ENCODE measurements at regions not wholly inside any gene's neighbourhood (a gene's known extent, or its start where the extent isn't known, plus 50 kb on each side); places are given as distances from the start of the nearest gene placed in this dataset.
A peak's percentile ranks its signal among the peaks of the same experiment; 100 is the strongest.

DNA sequence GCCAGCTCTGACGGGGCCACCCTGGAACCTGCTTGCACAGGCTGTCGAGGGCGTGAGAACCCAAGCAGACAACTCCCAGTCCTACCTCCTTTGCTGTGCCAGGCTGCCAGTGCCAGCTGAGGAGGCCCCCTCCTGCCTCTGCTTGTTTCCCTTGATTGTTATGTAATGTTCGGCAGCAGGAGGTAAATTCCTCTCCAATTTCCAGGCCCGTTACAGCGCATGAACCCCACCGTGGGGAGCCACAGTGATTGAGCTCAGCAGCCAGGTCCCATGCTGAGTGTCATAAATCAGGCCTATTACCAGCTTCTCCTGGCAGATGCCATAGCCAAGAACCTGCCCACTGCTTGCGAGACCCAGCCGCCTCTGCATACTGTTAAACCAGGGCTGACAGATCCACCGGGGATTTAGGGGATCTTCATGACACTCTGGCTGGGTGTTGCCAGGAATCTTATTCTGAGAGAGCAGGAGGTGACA, 320.5 kb downstream of the DHX35 start (continued):
- TF ChIP-seq TEAD4 (CRISPR knock-in tag; IDR thresholded peaks at IDR 0.05) (peak; percentile 75; the same call in 1 of the 2 replicates), ZNF219 (CRISPR knock-in tag; IDR thresholded peaks at IDR 0.05; ENCODE audit: borderline replicate concordance) (peak; percentile 78; the same call in 1 of the 2 replicates), GABPB1 (CRISPR knock-in tag; IDR thresholded peaks at IDR 0.05) (no peak)
- TF ChIP-seq, protein P1, sequence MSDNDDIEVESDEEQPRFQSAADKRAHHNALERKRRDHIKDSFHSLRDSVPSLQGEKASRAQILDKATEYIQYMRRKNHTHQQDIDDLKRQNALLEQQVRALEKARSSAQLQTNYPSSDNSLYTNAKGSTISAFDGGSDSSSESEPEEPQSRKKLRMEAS (CRISPR knock-in tag; IDR thresholded peaks at IDR 0.05): 0 out of 2 replicates have a peak, but pooled peaks have one; percentile 15

DNA sequence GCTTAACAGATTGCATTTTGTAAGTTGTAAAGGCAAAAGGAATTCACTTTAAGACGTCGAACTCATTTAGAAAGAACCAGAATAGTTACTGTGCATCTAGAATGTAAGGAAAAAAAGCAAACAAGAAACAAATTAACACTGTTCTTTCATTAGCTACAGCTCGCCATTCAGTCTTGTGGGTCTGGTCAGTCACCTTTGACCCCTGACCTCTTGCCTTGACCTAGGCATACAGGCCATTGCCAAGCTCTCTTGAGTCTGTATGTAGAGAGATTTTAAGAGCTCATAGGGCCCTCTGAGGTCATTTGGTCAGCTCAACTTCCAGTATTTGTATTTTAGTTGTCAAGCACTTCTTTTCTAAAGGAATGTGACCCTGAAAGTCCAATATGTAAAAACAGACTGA, 318.7 kb downstream of the DHX35 start:
- DNase-seq (ENCODE audit: low spot score) (no peak), ATAC-seq (no peak)
- Mint-ChIP-seq H3K27me3 (ENCODE audit: low read depth) (peaks cover 43% of the 10 kb centered on the region), H3K27ac (no peak overlapping the region), H3K36me3 (peaks cover 10% of the 10 kb centered on the region), H3K9me3 (peaks cover 9% of the 10 kb centered on the region), H3K4me3 (no peak overlapping the region), H3K4me1 (peaks cover 55% of the 10 kb centered on the region)
- POLR2A ChIA-PET: no interaction called here
- TF ChIP-seq RORB (CRISPR knock-in tag; IDR thresholded peaks at IDR 0.05): no peak
- TF ChIP-seq, protein P2, sequence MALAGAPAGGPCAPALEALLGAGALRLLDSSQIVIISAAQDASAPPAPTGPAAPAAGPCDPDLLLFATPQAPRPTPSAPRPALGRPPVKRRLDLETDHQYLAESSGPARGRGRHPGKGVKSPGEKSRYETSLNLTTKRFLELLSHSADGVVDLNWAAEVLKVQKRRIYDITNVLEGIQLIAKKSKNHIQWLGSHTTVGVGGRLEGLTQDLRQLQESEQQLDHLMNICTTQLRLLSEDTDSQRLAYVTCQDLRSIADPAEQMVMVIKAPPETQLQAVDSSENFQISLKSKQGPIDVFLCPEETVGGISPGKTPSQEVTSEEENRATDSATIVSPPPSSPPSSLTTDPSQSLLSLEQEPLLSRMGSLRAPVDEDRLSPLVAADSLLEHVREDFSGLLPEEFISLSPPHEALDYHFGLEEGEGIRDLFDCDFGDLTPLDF (CRISPR knock-in tag; IDR thresholded peaks at IDR 0.05): no peak
- no peak for TF ChIP-seq NR3C1 (CRISPR knock-in tag; conservative IDR thresholded peaks at IDR 0.05; ENCODE audit: low read depth)
- TF ChIP-seq, protein P3, sequence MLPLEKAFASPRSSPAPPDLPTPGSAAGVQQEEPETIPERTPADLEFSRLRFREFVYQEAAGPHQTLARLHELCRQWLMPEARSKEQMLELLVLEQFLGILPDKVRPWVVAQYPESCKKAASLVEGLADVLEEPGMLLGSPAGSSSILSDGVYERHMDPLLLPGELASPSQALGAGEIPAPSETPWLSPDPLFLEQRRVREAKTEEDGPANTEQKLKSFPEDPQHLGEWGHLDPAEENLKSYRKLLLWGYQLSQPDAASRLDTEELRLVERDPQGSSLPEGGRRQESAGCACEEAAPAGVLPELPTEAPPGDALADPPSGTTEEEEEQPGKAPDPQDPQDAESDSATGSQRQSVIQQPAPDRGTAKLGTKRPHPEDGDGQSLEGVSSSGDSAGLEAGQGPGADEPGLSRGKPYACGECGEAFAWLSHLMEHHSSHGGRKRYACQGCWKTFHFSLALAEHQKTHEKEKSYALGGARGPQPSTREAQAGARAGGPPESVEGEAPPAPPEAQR (CRISPR knock-in tag; IDR thresholded peaks at IDR 0.05): no peak
- TF ChIP-seq TEAD1 (CRISPR knock-in tag; IDR thresholded peaks at IDR 0.05): no peak
- TF ChIP-seq NFATC4 (CRISPR knock-in tag; IDR thresholded peaks at IDR 0.05): no peak
- TF ChIP-seq, protein P4, sequence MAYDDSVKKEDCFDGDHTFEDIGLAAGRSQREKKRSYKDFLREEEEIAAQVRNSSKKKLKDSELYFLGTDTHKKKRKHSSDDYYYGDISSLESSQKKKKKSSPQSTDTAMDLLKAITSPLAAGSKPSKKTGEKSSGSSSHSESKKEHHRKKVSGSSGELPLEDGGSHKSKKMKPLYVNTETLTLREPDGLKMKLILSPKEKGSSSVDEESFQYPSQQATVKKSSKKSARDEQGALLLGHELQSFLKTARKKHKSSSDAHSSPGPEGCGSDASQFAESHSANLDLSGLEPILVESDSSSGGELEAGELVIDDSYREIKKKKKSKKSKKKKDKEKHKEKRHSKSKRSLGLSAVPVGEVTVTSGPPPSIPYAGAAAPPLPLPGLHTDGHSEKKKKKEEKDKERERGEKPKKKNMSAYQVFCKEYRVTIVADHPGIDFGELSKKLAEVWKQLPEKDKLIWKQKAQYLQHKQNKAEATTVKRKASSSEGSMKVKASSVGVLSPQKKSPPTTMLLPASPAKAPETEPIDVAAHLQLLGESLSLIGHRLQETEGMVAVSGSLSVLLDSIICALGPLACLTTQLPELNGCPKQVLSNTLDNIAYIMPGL (CRISPR knock-in tag; IDR thresholded peaks at IDR 0.05): no peak
- TF ChIP-seq FOXK1 (CRISPR knock-in tag; IDR thresholded peaks at IDR 0.05): no peak
- TF ChIP-seq, protein P5, sequence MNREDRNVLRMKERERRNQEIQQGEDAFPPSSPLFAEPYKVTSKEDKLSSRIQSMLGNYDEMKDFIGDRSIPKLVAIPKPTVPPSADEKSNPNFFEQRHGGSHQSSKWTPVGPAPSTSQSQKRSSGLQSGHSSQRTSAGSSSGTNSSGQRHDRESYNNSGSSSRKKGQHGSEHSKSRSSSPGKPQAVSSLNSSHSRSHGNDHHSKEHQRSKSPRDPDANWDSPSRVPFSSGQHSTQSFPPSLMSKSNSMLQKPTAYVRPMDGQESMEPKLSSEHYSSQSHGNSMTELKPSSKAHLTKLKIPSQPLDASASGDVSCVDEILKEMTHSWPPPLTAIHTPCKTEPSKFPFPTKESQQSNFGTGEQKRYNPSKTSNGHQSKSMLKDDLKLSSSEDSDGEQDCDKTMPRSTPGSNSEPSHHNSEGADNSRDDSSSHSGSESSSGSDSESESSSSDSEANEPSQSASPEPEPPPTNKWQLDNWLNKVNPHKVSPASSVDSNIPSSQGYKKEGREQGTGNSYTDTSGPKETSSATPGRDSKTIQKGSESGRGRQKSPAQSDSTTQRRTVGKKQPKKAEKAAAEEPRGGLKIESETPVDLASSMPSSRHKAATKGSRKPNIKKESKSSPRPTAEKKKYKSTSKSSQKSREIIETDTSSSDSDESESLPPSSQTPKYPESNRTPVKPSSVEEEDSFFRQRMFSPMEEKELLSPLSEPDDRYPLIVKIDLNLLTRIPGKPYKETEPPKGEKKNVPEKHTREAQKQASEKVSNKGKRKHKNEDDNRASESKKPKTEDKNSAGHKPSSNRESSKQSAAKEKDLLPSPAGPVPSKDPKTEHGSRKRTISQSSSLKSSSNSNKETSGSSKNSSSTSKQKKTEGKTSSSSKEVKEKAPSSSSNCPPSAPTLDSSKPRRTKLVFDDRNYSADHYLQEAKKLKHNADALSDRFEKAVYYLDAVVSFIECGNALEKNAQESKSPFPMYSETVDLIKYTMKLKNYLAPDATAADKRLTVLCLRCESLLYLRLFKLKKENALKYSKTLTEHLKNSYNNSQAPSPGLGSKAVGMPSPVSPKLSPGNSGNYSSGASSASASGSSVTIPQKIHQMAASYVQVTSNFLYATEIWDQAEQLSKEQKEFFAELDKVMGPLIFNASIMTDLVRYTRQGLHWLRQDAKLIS (CRISPR knock-in tag; IDR thresholded peaks at IDR 0.05; ENCODE audit: borderline replicate concordance): no peak
- no peak for TF ChIP-seq NFE2L1 (CRISPR knock-in tag; IDR thresholded peaks at IDR 0.05)
- CTCF ChIA-PET: interaction anchor here (1.1 to 3.1 kb wide), 3 partner anchors 12 to 118 kb away, joined by 4 to 33 read pairs (median 7); no protein-coding TSS in a partner anchor

DNA sequence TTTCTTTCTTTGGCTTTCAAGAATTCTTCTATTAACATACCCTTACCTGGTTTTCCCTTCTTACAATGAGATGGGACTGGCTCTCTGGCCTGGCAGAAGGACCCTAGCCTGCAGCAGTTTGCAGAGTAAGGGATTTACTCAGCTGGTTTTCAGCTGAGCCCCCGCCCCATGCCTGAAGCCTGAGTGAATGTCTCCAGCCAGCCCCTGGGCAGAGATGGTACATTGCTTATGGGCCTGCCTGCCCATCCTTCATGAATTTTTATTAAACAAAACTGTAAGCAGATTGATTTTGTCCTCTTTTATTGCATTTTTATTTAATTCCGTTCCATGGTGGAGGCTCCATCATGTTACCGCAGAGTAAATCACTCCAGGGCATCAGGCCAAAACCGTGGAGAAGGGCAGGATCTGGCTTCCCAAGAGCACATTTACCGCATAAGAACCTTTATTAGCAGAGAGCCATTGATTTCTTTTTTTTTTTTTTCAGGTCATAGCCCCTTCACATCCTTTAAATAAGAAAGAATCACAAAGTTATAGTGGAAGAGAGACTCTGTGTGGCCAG, 316.2 kb downstream of the DHX35 start:
- ChIA-PET POLR2A (no interaction called here), CTCF (interaction anchor here (0.6 to 2.3 kb wide), 6 partner anchors 11 to 154 kb away, joined by 4 to 8 read pairs (median 5); no protein-coding TSS in a partner anchor)
- H3K4me3 Mint-ChIP-seq: no peak overlapping the region
- peaks cover 21% of the 10 kb centered on the region for H3K9me3 Mint-ChIP-seq
- peaks cover 12% of the 10 kb centered on the region for H3K36me3 Mint-ChIP-seq
- no peak overlapping the region for H3K27ac Mint-ChIP-seq
- peaks cover 38% of the 10 kb centered on the region for H3K27me3 Mint-ChIP-seq (ENCODE audit: low read depth)
- peaks cover 35% of the 10 kb centered on the region for H3K4me1 Mint-ChIP-seq
- DNase-seq (ENCODE audit: low spot score): no peak
- ATAC-seq: no peak
- TF ChIP-seq, protein P6, sequence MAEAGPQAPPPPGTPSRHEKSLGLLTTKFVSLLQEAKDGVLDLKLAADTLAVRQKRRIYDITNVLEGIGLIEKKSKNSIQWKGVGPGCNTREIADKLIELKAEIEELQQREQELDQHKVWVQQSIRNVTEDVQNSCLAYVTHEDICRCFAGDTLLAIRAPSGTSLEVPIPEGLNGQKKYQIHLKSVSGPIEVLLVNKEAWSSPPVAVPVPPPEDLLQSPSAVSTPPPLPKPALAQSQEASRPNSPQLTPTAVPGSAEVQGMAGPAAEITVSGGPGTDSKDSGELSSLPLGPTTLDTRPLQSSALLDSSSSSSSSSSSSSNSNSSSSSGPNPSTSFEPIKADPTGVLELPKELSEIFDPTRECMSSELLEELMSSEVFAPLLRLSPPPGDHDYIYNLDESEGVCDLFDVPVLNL (CRISPR knock-in tag; IDR thresholded peaks at IDR 0.05; ENCODE audit: borderline replicate concordance, low read depth): no peak
- TF ChIP-seq ETV6 (CRISPR knock-in tag; IDR thresholded peaks at IDR 0.05) (no peak), ZNF232 (CRISPR knock-in tag; IDR thresholded peaks at IDR 0.05) (no peak), SMAD3 (CRISPR knock-in tag; IDR thresholded peaks at IDR 0.05; ENCODE audit: borderline replicate concordance) (no peak), ZNF138 (CRISPR knock-in tag; conservative IDR thresholded peaks at IDR 0.05) (no peak), TEAD1 (CRISPR knock-in tag; IDR thresholded peaks at IDR 0.05) (no peak), SOX15 (CRISPR knock-in tag; IDR thresholded peaks at IDR 0.05) (no peak)
- TF ChIP-seq, protein P7, sequence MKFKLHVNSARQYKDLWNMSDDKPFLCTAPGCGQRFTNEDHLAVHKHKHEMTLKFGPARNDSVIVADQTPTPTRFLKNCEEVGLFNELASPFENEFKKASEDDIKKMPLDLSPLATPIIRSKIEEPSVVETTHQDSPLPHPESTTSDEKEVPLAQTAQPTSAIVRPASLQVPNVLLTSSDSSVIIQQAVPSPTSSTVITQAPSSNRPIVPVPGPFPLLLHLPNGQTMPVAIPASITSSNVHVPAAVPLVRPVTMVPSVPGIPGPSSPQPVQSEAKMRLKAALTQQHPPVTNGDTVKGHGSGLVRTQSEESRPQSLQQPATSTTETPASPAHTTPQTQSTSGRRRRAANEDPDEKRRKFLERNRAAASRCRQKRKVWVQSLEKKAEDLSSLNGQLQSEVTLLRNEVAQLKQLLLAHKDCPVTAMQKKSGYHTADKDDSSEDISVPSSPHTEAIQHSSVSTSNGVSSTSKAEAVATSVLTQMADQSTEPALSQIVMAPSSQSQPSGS (CRISPR knock-in tag; IDR thresholded peaks at IDR 0.05; ENCODE audit: borderline replicate concordance, low read depth): no peak

Measured in WTC11 (cell line).